ENCODE measurements at regions not wholly inside any gene's neighbourhood (a gene's known extent, or its start where the extent isn't known, plus 50 kb on each side); places are given as distances from the start of the nearest gene placed in this dataset.

- Mint-ChIP-seq H3K27ac (no peak overlapping the region), H3K4me3 (no peak overlapping the region), H3K4me1 (no peaks in the 10 kb centered on the region), H3K36me3 (no peaks in the 10 kb centered on the region), H3K9me3 (peaks cover 0 to 16% (median 6%) of the 10 kb centered on the region in 11 donors), H3K27me3 (peaks cover 0 to 3% (median 0%) of the 10 kb centered on the region in 5 donors)
- Histone ChIP-seq H3K4me1 (ENCODE audit: control insufficient read depth in 2 of 2, insufficient read depth in 2 of 2, low read length in 2 of 2) (no peaks in the 10 kb centered on the region), H3K9me3 (ENCODE audit: control insufficient read depth in 2 of 3, low read length in 3 of 3) (no peaks in the 10 kb centered on the region), H3K36me3 (ENCODE audit: control insufficient read depth in 2 of 3, insufficient read depth in 3 of 3, low read length in 3 of 3) (no peaks in the 10 kb centered on the region), H3K27ac (ENCODE audit: low read depth, low read length) (no peak overlapping the region), H3K27me3 (ENCODE audit: control insufficient read depth in 2 of 2, insufficient read depth in 2 of 2, low read length in 2 of 2) (no peaks in the 10 kb centered on the region), H3K4me3 (ENCODE audit: low read length) (no peak overlapping the region)
- ChIA-PET POLR2A (no interaction called here), CTCF (no interaction called here)
- DNase-seq (no peak), ATAC-seq (no peak)
- intact Hi-C loops (cut with micrococcal nuclease): no loop called here
Measured at GRCh38 chr6:147941143-147941542, 401.5 kb upstream of the SASH1 start.

GRCh38 chr6:147942363-147942762 is 400.3 kb upstream of the SASH1 start:
- ChIA-PET POLR2A (no interaction called here), CTCF (no interaction called here)
- Histone ChIP-seq H3K27ac (ENCODE audit: low read depth, low read length) (no peak overlapping the region), H3K9me3 (ENCODE audit: control insufficient read depth in 2 of 3, low read length in 3 of 3) (no peaks in the 10 kb centered on the region), H3K36me3 (ENCODE audit: control insufficient read depth in 2 of 3, insufficient read depth in 3 of 3, low read length in 3 of 3) (no peaks in the 10 kb centered on the region), H3K4me1 (ENCODE audit: control insufficient read depth in 2 of 2, insufficient read depth in 2 of 2, low read length in 2 of 2) (no peaks in the 10 kb centered on the region), H3K4me3 (ENCODE audit: low read length) (no peak overlapping the region), H3K27me3 (ENCODE audit: control insufficient read depth in 2 of 2, insufficient read depth in 2 of 2, low read length in 2 of 2) (no peaks in the 10 kb centered on the region)
- Mint-ChIP-seq H3K27me3 (peaks cover 0 to 3% (median 0%) of the 10 kb centered on the region in 5 donors), H3K4me3 (no peak overlapping the region), H3K9me3 (peaks cover 0 to 14% (median 6%) of the 10 kb centered on the region in 11 donors), H3K27ac (no peak overlapping the region), H3K36me3 (no peaks in the 10 kb centered on the region), H3K4me1 (no peaks in the 10 kb centered on the region)
- DNase-seq: no peak
- intact Hi-C loops (cut with micrococcal nuclease): no loop called here
- no peak for ATAC-seq

- H3K27me3 Mint-ChIP-seq: peaks cover 0 to 3% (median 0%) of the 10 kb centered on the region in 5 donors
- H3K27ac ChIP-seq (ENCODE audit: low read depth, low read length): no peak overlapping the region
- ChIA-PET POLR2A (no interaction called here), CTCF (no interaction called here)
- H3K4me3 Mint-ChIP-seq: no peak overlapping the region
- no peak overlapping the region for H3K4me3 ChIP-seq (ENCODE audit: low read length)
- ATAC-seq: no peak
- no peak overlapping the region for H3K27ac Mint-ChIP-seq
- no peaks in the 10 kb centered on the region for H3K4me1 Mint-ChIP-seq
- H3K4me1 ChIP-seq (ENCODE audit: control insufficient read depth in 2 of 2, insufficient read depth in 2 of 2, low read length in 2 of 2): no peaks in the 10 kb centered on the region
- no peaks in the 10 kb centered on the region for H3K9me3 ChIP-seq (ENCODE audit: control insufficient read depth in 2 of 3, low read length in 3 of 3)
- peaks cover 0 to 14% (median 4%) of the 10 kb centered on the region in 11 donors for H3K9me3 Mint-ChIP-seq
- no peaks in the 10 kb centered on the region for H3K36me3 ChIP-seq (ENCODE audit: control insufficient read depth in 2 of 3, insufficient read depth in 3 of 3, low read length in 3 of 3)
- no peak for DNase-seq
- H3K27me3 ChIP-seq (ENCODE audit: control insufficient read depth in 2 of 2, insufficient read depth in 2 of 2, low read length in 2 of 2): no peaks in the 10 kb centered on the region
- intact Hi-C loops (cut with micrococcal nuclease): no loop called here
- no peaks in the 10 kb centered on the region for H3K36me3 Mint-ChIP-seq
Measured at GRCh38 chr6:147944122-147944521, 398.5 kb upstream of the SASH1 start.

- ChIA-PET POLR2A (no interaction called here), CTCF (no interaction called here)
- Histone ChIP-seq H3K4me3 (ENCODE audit: low read length) (no peak overlapping the region), H3K36me3 (ENCODE audit: control insufficient read depth in 2 of 3, insufficient read depth in 3 of 3, low read length in 3 of 3) (no peaks in the 10 kb centered on the region), H3K4me1 (ENCODE audit: control insufficient read depth in 2 of 2, insufficient read depth in 2 of 2, low read length in 2 of 2) (no peaks in the 10 kb centered on the region), H3K27ac (ENCODE audit: low read depth, low read length) (no peak overlapping the region), H3K27me3 (ENCODE audit: control insufficient read depth in 2 of 2, insufficient read depth in 2 of 2, low read length in 2 of 2) (no peaks in the 10 kb centered on the region), H3K9me3 (ENCODE audit: control insufficient read depth in 2 of 3, low read length in 3 of 3) (no peaks in the 10 kb centered on the region)
- intact Hi-C loops (cut with micrococcal nuclease): no loop called here
- H3K4me1 Mint-ChIP-seq: no peaks in the 10 kb centered on the region
- H3K27me3 Mint-ChIP-seq: peaks cover 0 to 3% (median 0%) of the 10 kb centered on the region in 5 donors
- H3K27ac Mint-ChIP-seq: no peak overlapping the region
- ATAC-seq (no peak), DNase-seq (no peak)
- no peaks in the 10 kb centered on the region for H3K36me3 Mint-ChIP-seq
- peaks cover 0 to 14% (median 4%) of the 10 kb centered on the region in 11 donors for H3K9me3 Mint-ChIP-seq
- no peak overlapping the region for H3K4me3 Mint-ChIP-seq
Measured at GRCh38 chr6:147947521-147947920, 395.1 kb upstream of the SASH1 start.

GRCh38 chr6:147949981-147950622 is 392.5 kb upstream of the SASH1 start:
- Histone ChIP-seq H3K4me3 (ENCODE audit: low read length) (no peak overlapping the region), H3K4me1 (ENCODE audit: control insufficient read depth in 2 of 2, insufficient read depth in 2 of 2, low read length in 2 of 2) (no peaks in the 10 kb centered on the region), H3K27me3 (ENCODE audit: control insufficient read depth in 2 of 2, insufficient read depth in 2 of 2, low read length in 2 of 2) (no peaks in the 10 kb centered on the region), H3K27ac (ENCODE audit: low read depth, low read length) (no peak overlapping the region), H3K9me3 (ENCODE audit: control insufficient read depth in 2 of 3, low read length in 3 of 3) (no peaks in the 10 kb centered on the region), H3K36me3 (ENCODE audit: control insufficient read depth in 2 of 3, insufficient read depth in 3 of 3, low read length in 3 of 3) (no peaks in the 10 kb centered on the region)
- no peak overlapping the region for H3K4me3 Mint-ChIP-seq
- no peaks in the 10 kb centered on the region for H3K36me3 Mint-ChIP-seq
- ATAC-seq (no peak), DNase-seq (no peak)
- intact Hi-C loops (cut with micrococcal nuclease): no loop called here
- no peaks in the 10 kb centered on the region for H3K4me1 Mint-ChIP-seq
- ChIA-PET POLR2A (no interaction called here), CTCF (no interaction called here)
- H3K9me3 Mint-ChIP-seq: peaks cover 0 to 4% (median under 1%) of the 10 kb centered on the region in 11 donors
- H3K27ac Mint-ChIP-seq: no peak overlapping the region
- no peaks in the 10 kb centered on the region for H3K27me3 Mint-ChIP-seq

- ATAC-seq (no peak), DNase-seq (no peak)
- H3K27ac ChIP-seq (ENCODE audit: low read depth, low read length): no peak overlapping the region
- Mint-ChIP-seq H3K9me3 (peaks cover 0 to 2% (median 0%) of the 10 kb centered on the region in 11 donors), H3K4me1 (no peaks in the 10 kb centered on the region), H3K36me3 (no peaks in the 10 kb centered on the region), H3K27ac (no peak overlapping the region), H3K27me3 (no peaks in the 10 kb centered on the region), H3K4me3 (no peak overlapping the region)
- H3K4me3 ChIP-seq (ENCODE audit: low read length): no peak overlapping the region
- CTCF ChIA-PET: no interaction called here
- H3K36me3 ChIP-seq (ENCODE audit: control insufficient read depth in 2 of 3, insufficient read depth in 3 of 3, low read length in 3 of 3): no peaks in the 10 kb centered on the region
- intact Hi-C loops (cut with micrococcal nuclease): no loop called here
- no peaks in the 10 kb centered on the region for H3K27me3 ChIP-seq (ENCODE audit: control insufficient read depth in 2 of 2, insufficient read depth in 2 of 2, low read length in 2 of 2)
- POLR2A ChIA-PET: no interaction called here
- H3K4me1 ChIP-seq (ENCODE audit: control insufficient read depth in 2 of 2, insufficient read depth in 2 of 2, low read length in 2 of 2): no peaks in the 10 kb centered on the region
- H3K9me3 ChIP-seq (ENCODE audit: control insufficient read depth in 2 of 3, low read length in 3 of 3): no peaks in the 10 kb centered on the region
Measured at GRCh38 chr6:147950623-147950987, 392.0 kb upstream of the SASH1 start.

GRCh38 chr6:147951726-147952125 is 390.9 kb upstream of the SASH1 start:
- no peaks in the 10 kb centered on the region for H3K4me1 Mint-ChIP-seq
- ATAC-seq (no peak), DNase-seq (no peak)
- no peaks in the 10 kb centered on the region for H3K9me3 Mint-ChIP-seq
- no peak overlapping the region for H3K27ac Mint-ChIP-seq
- ChIA-PET POLR2A (no interaction called here), CTCF (no interaction called here)
- no peak overlapping the region for H3K4me3 Mint-ChIP-seq
- Histone ChIP-seq H3K9me3 (ENCODE audit: control insufficient read depth in 2 of 3, low read length in 3 of 3) (no peaks in the 10 kb centered on the region), H3K27ac (ENCODE audit: low read depth, low read length) (no peak overlapping the region), H3K4me3 (ENCODE audit: low read length) (no peak overlapping the region), H3K27me3 (ENCODE audit: control insufficient read depth in 2 of 2, insufficient read depth in 2 of 2, low read length in 2 of 2) (no peaks in the 10 kb centered on the region), H3K4me1 (ENCODE audit: control insufficient read depth in 2 of 2, insufficient read depth in 2 of 2, low read length in 2 of 2) (no peaks in the 10 kb centered on the region), H3K36me3 (ENCODE audit: control insufficient read depth in 2 of 3, insufficient read depth in 3 of 3, low read length in 3 of 3) (no peaks in the 10 kb centered on the region)
- H3K27me3 Mint-ChIP-seq: no peaks in the 10 kb centered on the region
- H3K36me3 Mint-ChIP-seq: no peaks in the 10 kb centered on the region
- intact Hi-C loops (cut with micrococcal nuclease): no loop called here

Data from naive thymus-derived CD4-positive, alpha-beta T cell (primary cell).